Peyer's patch (tissue), 4 donors: ENCODE measurements at regions not wholly inside any gene's neighbourhood (a gene's known extent, or its start where the extent isn't known, plus 50 kb on each side); places are given as distances from the start of the nearest gene placed in this dataset.

ENCODE experiments used
- DNase-seq, 3 donors: peaks; one replicate each; pipeline ENCODE4 v3.0.0-alpha.2; 2017 to 2019
- H3K27ac ChIP-seq, 4 donors: fragments of 200-600 bp; sonication (generic); one replicate each; pipeline ENCODE4 v1.5.1; 2016 to 2019
- H3K27me3 ChIP-seq, 2 donors: fragments of 200-600 bp; sonication (generic); one replicate each; pipeline ENCODE4 v1.5.1; 2019
- H3K36me3 ChIP-seq, 3 donors: fragments of 200-600 bp; sonication (generic); one replicate each; pipeline ENCODE4 v1.5.1; 2016 to 2019
- H3K4me1 ChIP-seq, 4 donors: fragments of 200-600 bp; sonication (generic); one replicate each; pipeline ENCODE4 v1.5.1; 2016 to 2019
- H3K4me3 ChIP-seq, 4 donors: fragments of 200-600 bp; sonication (generic); 1 replicate in 3 of 4; 2 replicates in 1 of 4; pipeline ENCODE4 v1.5.1; 2016 to 2019; ENCODE audit warnings: mild to moderate bottlenecking in 1 of 4
- H3K9me3 ChIP-seq, 4 donors: fragments of 200-600 bp; sonication (generic); one replicate each; pipeline ENCODE4 v1.5.1; 2016 to 2019; ENCODE audit warnings: mild to moderate bottlenecking in 1 of 4
- POLR2A ChIP-seq, 2 donors: fragments of 450-650 bp; IDR thresholded peaks; one replicate each; pipeline ENCODE4 v1.5.1; 2017; ENCODE audit warnings: antibody characterized with exemption in 2 of 2, mild to moderate bottlenecking in 2 of 2, moderate library complexity in 2 of 2
- TF ChIP-seq, protein P1 (sequence below), 6 experiments: fragments of 450-650 bp in 4 of 6; fragments of 200-600 bp in 2 of 6; sonication (generic) in 1 of 6; IDR thresholded peaks; one replicate each; pipeline ENCODE4 v1.5.1; 2017 to 2019; ENCODE audit warnings: antibody characterized with exemption in 6 of 6, mild to moderate bottlenecking in 3 of 6, moderate library complexity in 1 of 6

DNA sequence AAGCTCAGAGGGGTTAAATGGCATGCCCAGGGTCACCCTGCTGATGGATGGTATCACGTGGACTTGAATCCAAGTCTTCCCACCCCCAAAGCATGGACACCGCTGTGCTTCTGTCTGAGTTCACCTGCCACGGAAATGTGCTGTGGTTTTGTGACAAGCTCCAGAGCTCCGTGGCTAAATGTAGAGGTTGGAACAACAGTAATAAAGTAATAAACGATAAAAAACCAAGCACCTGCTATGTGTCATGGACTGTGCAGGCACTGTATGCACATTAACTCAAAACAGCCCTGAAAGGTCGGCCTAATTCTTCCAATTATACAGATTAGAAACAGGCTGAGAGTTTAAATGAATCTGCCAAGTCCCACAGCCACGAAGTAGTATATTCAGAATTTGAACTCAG, 182.1 kb upstream of the NAV2 start:
- Histone ChIP-seq H3K27me3 (no peaks in the 10 kb centered on the region), H3K27ac (no peak overlapping the region), H3K36me3 (no peaks in the 10 kb centered on the region), H3K4me1 (no peaks in the 10 kb centered on the region), H3K4me3 (no peak overlapping the region), H3K9me3 (no peaks in the 10 kb centered on the region)
- TF ChIP-seq POLR2A (IDR thresholded peaks at IDR 0.05) = no peak
- TF ChIP-seq, protein P1, sequence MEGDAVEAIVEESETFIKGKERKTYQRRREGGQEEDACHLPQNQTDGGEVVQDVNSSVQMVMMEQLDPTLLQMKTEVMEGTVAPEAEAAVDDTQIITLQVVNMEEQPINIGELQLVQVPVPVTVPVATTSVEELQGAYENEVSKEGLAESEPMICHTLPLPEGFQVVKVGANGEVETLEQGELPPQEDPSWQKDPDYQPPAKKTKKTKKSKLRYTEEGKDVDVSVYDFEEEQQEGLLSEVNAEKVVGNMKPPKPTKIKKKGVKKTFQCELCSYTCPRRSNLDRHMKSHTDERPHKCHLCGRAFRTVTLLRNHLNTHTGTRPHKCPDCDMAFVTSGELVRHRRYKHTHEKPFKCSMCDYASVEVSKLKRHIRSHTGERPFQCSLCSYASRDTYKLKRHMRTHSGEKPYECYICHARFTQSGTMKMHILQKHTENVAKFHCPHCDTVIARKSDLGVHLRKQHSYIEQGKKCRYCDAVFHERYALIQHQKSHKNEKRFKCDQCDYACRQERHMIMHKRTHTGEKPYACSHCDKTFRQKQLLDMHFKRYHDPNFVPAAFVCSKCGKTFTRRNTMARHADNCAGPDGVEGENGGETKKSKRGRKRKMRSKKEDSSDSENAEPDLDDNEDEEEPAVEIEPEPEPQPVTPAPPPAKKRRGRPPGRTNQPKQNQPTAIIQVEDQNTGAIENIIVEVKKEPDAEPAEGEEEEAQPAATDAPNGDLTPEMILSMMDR (IDR thresholded peaks at IDR 0.05) = no peak
- no peak for DNase-seq

DNA sequence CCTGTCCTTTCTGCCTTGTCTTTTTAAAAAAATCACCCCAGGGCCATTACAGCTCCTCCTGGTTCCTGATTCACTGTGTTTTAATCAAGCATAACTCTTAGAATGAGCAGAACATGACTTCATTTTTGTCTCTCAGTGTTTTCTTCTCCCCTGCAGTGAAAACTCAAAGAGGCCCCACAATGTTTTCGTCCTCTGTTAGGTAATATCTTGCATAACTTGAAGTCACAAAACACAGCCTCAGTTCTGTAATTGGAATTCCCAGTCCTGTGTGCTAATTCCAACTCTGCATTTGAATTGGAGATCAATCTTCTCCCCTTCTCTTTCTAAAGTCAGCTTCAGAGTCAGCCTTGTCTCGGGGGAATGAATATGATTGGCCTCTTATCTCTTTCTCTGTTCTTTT, 186.5 kb upstream of the NAV2 start:
- H3K4me3 ChIP-seq = no peak overlapping the region
- DNase-seq = no peak
- H3K4me1 ChIP-seq = no peaks in the 10 kb centered on the region
- no peaks in the 10 kb centered on the region for H3K9me3 ChIP-seq
- no peak overlapping the region for H3K27ac ChIP-seq
- H3K36me3 ChIP-seq = no peaks in the 10 kb centered on the region
- TF ChIP-seq, protein P1 (IDR thresholded peaks at IDR 0.05) = no peak
- no peak for TF ChIP-seq POLR2A (IDR thresholded peaks at IDR 0.05)
- H3K27me3 ChIP-seq = no peaks in the 10 kb centered on the region

- DNase-seq = no peak
Observed at GRCh38 chr11:19525714-19526113, 186.9 kb upstream of the NAV2 start.

GRCh38 chr11:19525276-19525675, 187.4 kb upstream of the NAV2 start:
- no peaks in the 10 kb centered on the region for H3K27me3 ChIP-seq
- TF ChIP-seq, protein P1 (IDR thresholded peaks at IDR 0.05) = no peak
- TF ChIP-seq POLR2A (IDR thresholded peaks at IDR 0.05) = no peak

More at GRCh38 chr11:19525714-19526113, 186.9 kb upstream of the NAV2 start:
- no peaks in the 10 kb centered on the region for H3K4me1 ChIP-seq
- H3K36me3 ChIP-seq = no peaks in the 10 kb centered on the region
- no peak overlapping the region for H3K4me3 ChIP-seq
- no peaks in the 10 kb centered on the region for H3K9me3 ChIP-seq
- no peak overlapping the region for H3K27ac ChIP-seq
- TF ChIP-seq POLR2A (IDR thresholded peaks at IDR 0.05) = no peak
- TF ChIP-seq, protein P1 (IDR thresholded peaks at IDR 0.05) = no peak
- no peaks in the 10 kb centered on the region for H3K27me3 ChIP-seq

DNA sequence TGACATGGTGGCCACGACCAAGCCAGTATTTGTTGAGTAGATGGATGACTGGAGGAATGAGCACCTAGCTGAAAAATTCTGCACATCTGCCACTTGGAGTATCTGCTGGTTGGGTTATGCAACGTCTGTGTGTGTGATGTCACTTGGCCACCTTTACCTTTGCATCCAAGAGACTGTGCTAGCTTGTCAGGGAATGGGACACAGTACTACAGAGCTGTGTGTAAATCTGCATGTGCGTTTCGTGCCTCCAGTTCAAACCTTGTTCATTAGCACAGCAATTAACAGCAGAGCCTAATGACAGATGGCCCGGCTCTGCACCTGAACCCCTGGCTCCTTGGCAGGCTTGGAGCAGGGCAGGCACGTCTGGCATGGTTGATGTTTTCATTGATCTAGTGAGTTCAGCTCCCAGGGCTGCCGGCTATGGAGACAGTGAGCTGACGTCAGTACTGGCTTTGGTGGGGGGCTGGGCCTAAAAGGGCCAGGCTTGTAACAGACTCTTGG, 188.4 kb upstream of the NAV2 start:
- no peaks in the 10 kb centered on the region for H3K9me3 ChIP-seq
- TF ChIP-seq, protein P1 (IDR thresholded peaks at IDR 0.05) = no peak
- TF ChIP-seq POLR2A (IDR thresholded peaks at IDR 0.05) = no peak
- no peaks in the 10 kb centered on the region for H3K4me1 ChIP-seq
- no peaks in the 10 kb centered on the region for H3K36me3 ChIP-seq
- DNase-seq = no peak
- no peak overlapping the region for H3K4me3 ChIP-seq
- no peaks in the 10 kb centered on the region for H3K27me3 ChIP-seq
- H3K27ac ChIP-seq = no peak overlapping the region

More at GRCh38 chr11:19525276-19525675, 187.4 kb upstream of the NAV2 start:
- no peak overlapping the region for H3K4me3 ChIP-seq
- H3K9me3 ChIP-seq = no peaks in the 10 kb centered on the region
- no peaks in the 10 kb centered on the region for H3K36me3 ChIP-seq
- H3K27ac ChIP-seq = no peak overlapping the region
- no peak for DNase-seq
- no peaks in the 10 kb centered on the region for H3K4me1 ChIP-seq

- H3K27me3 ChIP-seq = no peaks in the 10 kb centered on the region
- no peaks in the 10 kb centered on the region for H3K36me3 ChIP-seq
- TF ChIP-seq POLR2A (IDR thresholded peaks at IDR 0.05) = no peak
- TF ChIP-seq, protein P1 (IDR thresholded peaks at IDR 0.05) = no peak
- H3K4me3 ChIP-seq = no peak overlapping the region
- no peaks in the 10 kb centered on the region for H3K9me3 ChIP-seq
- no peaks in the 10 kb centered on the region for H3K4me1 ChIP-seq
- no peak for DNase-seq
- H3K27ac ChIP-seq = no peak overlapping the region
Observed at GRCh38 chr11:19520681-19521080, 192.0 kb upstream of the NAV2 start.
